ENCODE measurements at regions not wholly inside any gene's neighbourhood (a gene's known extent, or its start where the extent isn't known, plus 50 kb on each side); places are given as distances from the start of the nearest gene placed in this dataset.

- Mint-ChIP-seq H3K4me1 (peaks cover 8% of the 10 kb centered on the region), H3K27ac (no peak overlapping the region), H3K36me3 (ENCODE audit: low read depth) (peaks cover 55% of the 10 kb centered on the region), H3K27me3 (ENCODE audit: insufficient read depth) (no peaks in the 10 kb centered on the region), H3K4me3 (no peak overlapping the region), H3K9me3 (no peaks in the 10 kb centered on the region)
- H3K27me3 ChIP-seq (ENCODE audit: control insufficient read depth, insufficient read depth, low read length, poor library complexity, severe bottlenecking): no peaks in the 10 kb centered on the region
- H3K27ac ChIP-seq (ENCODE audit: low read depth, low read length): no peak overlapping the region
- H3K4me1 ChIP-seq (ENCODE audit: control insufficient read depth, insufficient read depth, low read length): peaks cover 3% of the 10 kb centered on the region
- no peak for DNase-seq
- no peak for TF ChIP-seq CTCF (conservative IDR thresholded peaks at IDR 0.05)
- no peak overlapping the region for H3K9ac ChIP-seq (ENCODE audit: extremely low read depth, low read length, poor library complexity, severe bottlenecking)
- peaks cover 94% of the 10 kb centered on the region for H3K36me3 ChIP-seq (ENCODE audit: control insufficient read depth, insufficient read depth, low read length)
- 94 to 100% methylated on average over 3 to 5 of the region's 5 CpGs for WGBS, 2 experiments (ENCODE audit: insufficient coverage in 1 of 2, insufficient read length in 1 of 2)
- H3K4me3 ChIP-seq (ENCODE audit: low read length): no peak overlapping the region
- H3K9me3 ChIP-seq (ENCODE audit: control insufficient read depth, low read length): no peaks in the 10 kb centered on the region
These were observed 148.8 kb downstream of the SIPA1L2 start for GRCh38 chr1:232481091-232481490.

- Histone ChIP-seq H3K36me3 (ENCODE audit: control insufficient read depth, insufficient read depth, low read length) (peaks cover 86% of the 10 kb centered on the region), H3K9ac (ENCODE audit: extremely low read depth, low read length, poor library complexity, severe bottlenecking) (no peak overlapping the region), H3K9me3 (ENCODE audit: control insufficient read depth, low read length) (no peaks in the 10 kb centered on the region), H3K27me3 (ENCODE audit: control insufficient read depth, insufficient read depth, low read length, poor library complexity, severe bottlenecking) (no peaks in the 10 kb centered on the region), H3K4me3 (ENCODE audit: low read length) (no peak overlapping the region), H3K27ac (ENCODE audit: low read depth, low read length) (no peak overlapping the region), H3K4me1 (ENCODE audit: control insufficient read depth, insufficient read depth, low read length) (peaks cover 3% of the 10 kb centered on the region)
- no peak for TF ChIP-seq CTCF (conservative IDR thresholded peaks at IDR 0.05)
- Mint-ChIP-seq H3K36me3 (ENCODE audit: low read depth) (peaks cover 55% of the 10 kb centered on the region), H3K27ac (no peak overlapping the region), H3K9me3 (no peaks in the 10 kb centered on the region), H3K27me3 (ENCODE audit: insufficient read depth) (no peaks in the 10 kb centered on the region), H3K4me3 (no peak overlapping the region), H3K4me1 (peaks cover 18% of the 10 kb centered on the region)
- no peak for DNase-seq
- WGBS, 2 experiments (ENCODE audit: insufficient coverage in 1 of 2, insufficient read length in 1 of 2): 91 to 94% methylated on average over 5 to 6 of the region's 6 CpGs
These were observed 152.2 kb downstream of the SIPA1L2 start for GRCh38 chr1:232477728-232478127.

GRCh38 chr1:232476538-232476950 lies 153.4 kb downstream of the SIPA1L2 start:
- WGBS, 2 experiments (ENCODE audit: insufficient coverage in 1 of 2, insufficient read length in 1 of 2): 91 to 95% methylated on average over 2 of the region's 2 CpGs
- H3K27me3 ChIP-seq (ENCODE audit: control insufficient read depth, insufficient read depth, low read length, poor library complexity, severe bottlenecking): no peaks in the 10 kb centered on the region
- no peaks in the 10 kb centered on the region for H3K9me3 ChIP-seq (ENCODE audit: control insufficient read depth, low read length)
- Mint-ChIP-seq H3K27me3 (ENCODE audit: insufficient read depth) (no peaks in the 10 kb centered on the region), H3K36me3 (ENCODE audit: low read depth) (peaks cover 48% of the 10 kb centered on the region), H3K27ac (no peak overlapping the region), H3K4me3 (no peak overlapping the region), H3K4me1 (peaks cover 20% of the 10 kb centered on the region), H3K9me3 (no peaks in the 10 kb centered on the region)
- no peak overlapping the region for H3K27ac ChIP-seq (ENCODE audit: low read depth, low read length)
- no peak overlapping the region for H3K4me3 ChIP-seq (ENCODE audit: low read length)
- H3K36me3 ChIP-seq (ENCODE audit: control insufficient read depth, insufficient read depth, low read length): peaks cover 86% of the 10 kb centered on the region
- H3K4me1 ChIP-seq (ENCODE audit: control insufficient read depth, insufficient read depth, low read length): peaks cover 3% of the 10 kb centered on the region
- no peak for TF ChIP-seq CTCF (conservative IDR thresholded peaks at IDR 0.05)
- no peak for DNase-seq
- H3K9ac ChIP-seq (ENCODE audit: extremely low read depth, low read length, poor library complexity, severe bottlenecking): no peak overlapping the region

All from endodermal cell (in vitro differentiated cells).